HG02588 (cell line): ENCODE measurements at regions not wholly inside any gene's neighbourhood (a gene's known extent, or its start where the extent isn't known, plus 50 kb on each side); places are given as distances from the start of the nearest gene placed in this dataset.
"Not testable (repeated sequence)": the region's sequence is repeated elsewhere in the genome, so short reads cannot be mapped to it uniquely, and the experiment has no call there.

Experiments used
- ATAC-seq: cut with Tn5 transposase; IDR thresholded peaks from one replicate; pipeline ENCODE4 v1.9.1; 2021; ENCODE audit warnings: mild to moderate bottlenecking, moderate library complexity; ENCODE audit not compliant: unreplicated experiment

GRCh38 chr4:60432911-60433310 is 767.2 kb upstream of the ADGRL3 start:
- ATAC-seq, result no peak

- ATAC-seq, result no peak
Measured at GRCh38 chr4:60443068-60443467, 757.1 kb upstream of the ADGRL3 start.

- ATAC-seq, result no peak
Measured at GRCh38 chr4:60443796-60444195, 756.3 kb upstream of the ADGRL3 start.

DNA sequence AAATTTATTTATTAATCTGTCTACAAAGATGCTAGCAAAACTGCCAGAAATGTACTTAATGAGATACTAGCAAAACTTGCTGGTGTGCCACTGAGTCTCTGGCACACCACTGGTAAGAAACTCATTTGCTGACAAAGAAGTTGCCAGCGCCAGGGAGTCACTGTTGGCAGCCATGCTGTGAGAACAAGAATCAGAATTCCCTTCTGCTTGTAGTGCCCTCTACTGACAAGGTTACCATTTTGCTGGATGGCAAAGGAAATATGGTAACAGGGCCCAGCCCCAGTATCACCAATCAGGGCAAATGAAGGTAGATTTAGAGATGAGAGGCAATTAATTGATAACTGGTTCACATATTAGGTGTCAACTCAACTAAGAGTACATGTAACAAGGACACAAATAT is 750.1 kb upstream of the ADGRL3 start:
- no peak for ATAC-seq

GRCh38 chr4:60452266-60452665 is 747.9 kb upstream of the ADGRL3 start:
- ATAC-seq, result no peak

DNA sequence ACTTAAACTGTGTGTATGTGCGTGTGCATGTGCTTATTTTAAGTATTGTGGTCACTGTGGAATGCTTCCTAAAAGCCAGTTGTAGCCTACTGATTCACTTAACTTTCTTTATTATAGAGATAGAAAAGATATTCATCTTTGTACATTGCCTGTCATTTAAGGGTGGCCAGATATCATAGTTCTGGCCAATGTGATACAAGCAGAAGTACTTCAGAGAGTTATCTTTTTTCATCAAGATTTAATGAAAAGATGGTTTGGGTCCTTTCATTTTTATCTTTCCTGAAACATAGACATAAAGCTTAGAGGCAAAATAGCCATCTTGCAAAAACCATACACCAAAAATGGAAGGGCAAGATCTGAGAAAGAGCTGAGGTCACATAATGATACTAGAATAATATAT is 744.7 kb upstream of the ADGRL3 start:
- no peak for ATAC-seq

DNA sequence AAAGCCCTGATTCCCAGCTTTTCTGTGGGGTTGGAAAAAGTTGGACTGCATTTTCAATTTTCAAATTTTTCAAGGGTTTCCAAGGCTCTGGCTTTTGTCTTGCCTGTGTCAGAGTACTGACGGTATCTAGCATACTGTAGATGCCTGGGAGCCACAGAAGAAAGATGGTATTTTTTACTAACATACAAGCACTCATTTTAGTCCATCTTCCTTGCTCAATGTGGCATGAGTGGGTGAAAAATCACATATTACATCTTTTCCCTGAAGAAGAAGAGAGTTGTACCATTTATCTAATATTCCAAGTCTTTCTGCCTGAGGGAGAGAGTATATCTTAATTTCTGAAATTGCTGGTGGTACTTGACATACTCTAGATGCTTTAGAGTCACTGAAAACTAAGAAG is 738.6 kb upstream of the ADGRL3 start:
- ATAC-seq, result no peak

DNA sequence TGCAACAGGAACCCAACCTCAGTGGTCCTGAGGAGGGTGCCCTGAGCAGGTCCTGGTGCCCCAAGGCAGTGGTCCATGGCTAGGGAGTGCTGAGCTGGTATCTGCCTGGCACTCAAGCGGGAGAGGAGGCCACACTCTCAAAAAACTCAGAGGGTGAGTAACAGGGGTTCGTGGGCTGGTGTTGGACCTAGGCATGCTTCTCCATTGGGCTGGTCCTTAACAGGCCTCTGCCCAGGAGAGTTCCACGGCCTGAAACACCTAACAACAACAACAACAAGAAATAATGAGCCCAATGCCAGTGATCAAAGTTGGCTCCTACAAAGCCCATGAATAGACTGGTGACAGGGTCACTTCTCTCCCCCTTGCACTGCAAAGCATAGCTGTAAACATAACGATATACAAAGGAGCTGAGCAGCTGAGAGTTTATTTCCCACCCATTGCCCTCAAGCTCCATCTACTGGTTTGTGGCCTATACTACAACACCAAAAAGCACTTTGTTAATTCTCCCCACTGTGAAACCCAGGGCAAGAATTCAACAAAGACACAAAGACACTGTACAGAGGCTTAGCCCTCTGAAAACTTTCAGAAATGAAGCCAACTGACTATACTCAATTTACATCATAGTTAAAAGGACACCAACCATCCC is 736.1 kb upstream of the ADGRL3 start:
- ATAC-seq, result no peak

DNA sequence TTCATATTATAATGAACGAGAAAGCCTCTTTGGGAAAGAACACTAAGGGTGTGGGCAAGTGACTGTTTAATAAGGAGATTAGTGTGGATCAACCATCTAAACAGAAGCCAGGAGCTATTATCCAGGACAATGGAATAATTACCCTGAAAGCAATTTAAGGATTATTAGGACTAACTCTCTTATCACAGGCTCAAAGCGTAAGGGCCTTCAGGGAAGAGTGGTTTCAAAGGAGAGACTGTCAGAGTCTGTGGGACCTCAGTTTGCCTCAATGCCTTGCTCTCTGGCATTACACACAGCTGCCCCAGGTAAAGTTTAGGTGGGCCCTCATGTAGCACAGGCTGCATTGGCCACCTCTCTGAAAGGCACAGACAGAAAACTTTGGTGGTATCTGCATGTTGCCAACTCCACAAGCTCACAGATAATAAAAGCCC is 717.2 kb upstream of the ADGRL3 start:
- no peak for ATAC-seq

DNA sequence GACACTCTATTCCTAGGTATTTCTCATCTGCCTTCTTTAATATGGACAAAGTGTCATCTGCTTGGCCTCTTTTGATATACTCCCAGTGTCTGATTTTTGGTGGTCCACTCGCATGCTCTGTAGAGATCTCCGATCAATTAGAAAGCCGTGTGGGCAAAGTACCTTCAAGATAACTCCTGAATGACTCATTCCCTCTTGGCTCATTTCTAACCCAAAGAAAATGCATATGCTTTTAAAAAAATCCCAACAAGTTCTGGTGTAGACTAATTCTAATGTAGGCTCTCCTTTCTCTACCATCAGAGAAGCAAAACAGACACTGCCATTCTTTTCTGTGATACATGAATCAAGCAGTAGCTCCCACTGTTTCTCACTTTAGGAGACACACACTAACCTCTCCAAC is 714.9 kb upstream of the ADGRL3 start:
- ATAC-seq, result no peak

GRCh38 chr4:60487118-60487761 is 712.9 kb upstream of the ADGRL3 start:
- not testable (repeated sequence) for ATAC-seq

- ATAC-seq, result no peak
Measured at GRCh38 chr4:60500810-60501209, 699.3 kb upstream of the ADGRL3 start.

GRCh38 chr4:60502733-60503132 is 697.4 kb upstream of the ADGRL3 start:
- no peak for ATAC-seq

GRCh38 chr4:60506061-60506460 is 694.1 kb upstream of the ADGRL3 start:
- no peak for ATAC-seq

DNA sequence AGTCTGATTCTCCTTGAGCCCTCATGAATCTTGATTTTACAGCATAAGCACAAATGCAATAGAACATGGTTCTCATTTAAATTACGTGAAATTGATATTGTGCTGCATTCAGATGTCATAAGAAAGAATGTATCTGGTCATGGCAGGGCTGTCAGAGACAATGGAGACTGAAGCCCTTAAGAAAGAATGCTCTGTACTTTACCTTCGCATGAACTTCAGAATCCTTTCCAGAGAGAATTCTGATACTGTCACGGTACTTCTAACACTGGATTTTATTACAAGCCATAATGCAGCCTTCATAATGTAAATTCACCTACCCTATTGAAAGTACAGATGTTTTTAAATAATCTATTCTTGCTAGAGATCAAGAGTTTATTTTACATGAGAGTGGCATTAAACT is 677.9 kb upstream of the ADGRL3 start:
- no peak for ATAC-seq

- ATAC-seq, result no peak
Measured at GRCh38 chr4:60531776-60532379, 668.2 kb upstream of the ADGRL3 start.

GRCh38 chr4:60544981-60545380 is 655.1 kb upstream of the ADGRL3 start:
- ATAC-seq, result no peak

GRCh38 chr4:60562334-60562733 is 637.8 kb upstream of the ADGRL3 start:
- ATAC-seq, result no peak

GRCh38 chr4:60565558-60565957 is 634.6 kb upstream of the ADGRL3 start:
- no peak for ATAC-seq

GRCh38 chr4:60575336-60575735 is 624.8 kb upstream of the ADGRL3 start:
- no peak for ATAC-seq

- ATAC-seq, result no peak
Measured at GRCh38 chr4:60579335-60579734, 620.8 kb upstream of the ADGRL3 start.

DNA sequence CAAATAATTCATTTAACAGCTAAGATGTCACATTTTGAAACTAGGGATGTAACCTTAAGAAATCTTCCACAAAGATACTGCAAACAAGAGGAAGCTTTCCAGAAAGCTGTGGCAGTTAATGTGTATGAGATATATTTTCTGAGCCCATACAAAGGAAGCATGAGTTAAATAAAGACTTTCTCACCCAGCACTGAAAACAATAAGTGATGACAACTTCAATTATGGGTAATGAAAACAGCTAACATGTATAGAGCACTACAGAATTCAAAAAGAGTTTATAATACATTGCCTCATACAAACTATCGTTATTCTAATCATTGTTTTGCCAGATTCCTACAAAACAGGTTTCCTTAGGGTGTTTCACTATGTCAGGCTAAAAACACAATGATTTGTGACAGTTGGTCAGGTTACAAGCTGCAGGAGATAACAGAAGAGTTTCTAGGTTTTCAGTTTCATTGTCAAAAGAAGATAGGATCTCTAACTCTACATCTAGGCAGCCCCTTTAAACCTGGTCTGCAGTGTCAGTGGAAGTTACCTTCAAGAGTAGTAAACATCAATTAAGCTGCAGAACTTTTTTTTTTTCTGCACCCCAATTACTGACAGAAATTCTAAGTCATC is 618.1 kb upstream of the ADGRL3 start:
- no peak for ATAC-seq
